Mesothelial cell of epicardium (in vitro differentiated cells): ENCODE measurements at regions not wholly inside any gene's neighbourhood (a gene's known extent, or its start where the extent isn't known, plus 50 kb on each side); places are given as distances from the start of the nearest gene placed in this dataset.

ENCODE experiments used
- DNase-seq, 2 experiments: peaks; one replicate each; pipeline ENCODE4 v3.0.0; 2021; ENCODE audit warnings: low spot score in 2 of 2; ENCODE audit not compliant: unreplicated experiment in 2 of 2
- H3K27ac Mint-ChIP-seq: 2 replicates; pipeline ENCODE4 v1.8.0; 2021; ENCODE audit warnings: mixed read lengths
- H3K27me3 Mint-ChIP-seq: 2 replicates; pipeline ENCODE4 v1.8.0; 2021; ENCODE audit warnings: low read depth, mixed read lengths
- H3K36me3 Mint-ChIP-seq: 2 replicates; pipeline ENCODE4 v1.8.0; 2021; ENCODE audit warnings: mixed read lengths
- H3K4me1 Mint-ChIP-seq: 2 replicates; pipeline ENCODE4 v1.8.0; 2021; ENCODE audit warnings: mixed read lengths
- H3K4me3 Mint-ChIP-seq: 2 replicates; pipeline ENCODE4 v1.8.0; 2021; ENCODE audit warnings: mild to moderate bottlenecking, moderate library complexity, mixed read lengths
- H3K9me3 Mint-ChIP-seq: 2 replicates; pipeline ENCODE4 v1.8.0; 2021; ENCODE audit warnings: mixed read lengths
- TF ChIP-seq, protein P1 (sequence below): fragments of 200-600 bp; sonication (generic); IDR thresholded peaks from one replicate; pipeline ENCODE4 v1.5.0; 2021; ENCODE audit warnings: antibody characterized with exemption; ENCODE audit not compliant: unreplicated experiment

DNA sequence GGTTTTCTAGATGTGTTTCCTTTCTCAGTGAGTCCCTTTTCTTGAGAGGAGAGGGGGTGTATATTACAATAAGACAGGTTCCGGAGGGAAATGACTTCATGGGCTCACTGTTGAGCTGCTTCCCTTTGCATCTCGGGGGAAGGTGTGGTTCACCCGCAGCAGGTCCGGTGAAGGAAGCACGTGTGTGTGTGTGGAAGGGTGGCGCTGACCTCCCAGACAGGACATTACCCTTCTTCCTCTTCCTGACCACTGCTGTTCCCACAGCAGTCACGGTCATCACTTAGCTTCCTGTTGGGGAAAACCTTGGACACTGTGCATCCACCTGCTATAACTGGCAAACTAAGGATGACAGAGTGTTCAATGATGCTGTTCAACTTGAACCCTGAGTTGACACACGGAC is 83.6 kb downstream of the PLEKHG1 start:
- Mint-ChIP-seq H3K4me3 (no peak overlapping the region), H3K27ac (no peak overlapping the region), H3K9me3 (no peaks in the 10 kb centered on the region), H3K36me3 (peaks cover 2% of the 10 kb centered on the region), H3K27me3 (no peaks in the 10 kb centered on the region), H3K4me1 (peaks cover 34% of the 10 kb centered on the region)
- TF ChIP-seq, protein P1, sequence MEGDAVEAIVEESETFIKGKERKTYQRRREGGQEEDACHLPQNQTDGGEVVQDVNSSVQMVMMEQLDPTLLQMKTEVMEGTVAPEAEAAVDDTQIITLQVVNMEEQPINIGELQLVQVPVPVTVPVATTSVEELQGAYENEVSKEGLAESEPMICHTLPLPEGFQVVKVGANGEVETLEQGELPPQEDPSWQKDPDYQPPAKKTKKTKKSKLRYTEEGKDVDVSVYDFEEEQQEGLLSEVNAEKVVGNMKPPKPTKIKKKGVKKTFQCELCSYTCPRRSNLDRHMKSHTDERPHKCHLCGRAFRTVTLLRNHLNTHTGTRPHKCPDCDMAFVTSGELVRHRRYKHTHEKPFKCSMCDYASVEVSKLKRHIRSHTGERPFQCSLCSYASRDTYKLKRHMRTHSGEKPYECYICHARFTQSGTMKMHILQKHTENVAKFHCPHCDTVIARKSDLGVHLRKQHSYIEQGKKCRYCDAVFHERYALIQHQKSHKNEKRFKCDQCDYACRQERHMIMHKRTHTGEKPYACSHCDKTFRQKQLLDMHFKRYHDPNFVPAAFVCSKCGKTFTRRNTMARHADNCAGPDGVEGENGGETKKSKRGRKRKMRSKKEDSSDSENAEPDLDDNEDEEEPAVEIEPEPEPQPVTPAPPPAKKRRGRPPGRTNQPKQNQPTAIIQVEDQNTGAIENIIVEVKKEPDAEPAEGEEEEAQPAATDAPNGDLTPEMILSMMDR = no peak
- no peak for DNase-seq

- H3K36me3 Mint-ChIP-seq = peaks cover 2% of the 10 kb centered on the region
- TF ChIP-seq, protein P1 = no peak
- H3K9me3 Mint-ChIP-seq = no peaks in the 10 kb centered on the region
- peaks cover 41% of the 10 kb centered on the region for H3K4me1 Mint-ChIP-seq
- no peak overlapping the region for H3K27ac Mint-ChIP-seq
- H3K4me3 Mint-ChIP-seq = no peak overlapping the region
- no peak for DNase-seq
- no peaks in the 10 kb centered on the region for H3K27me3 Mint-ChIP-seq
Measured at GRCh38 chr6:150684161-150684560, 84.5 kb downstream of the PLEKHG1 start.

DNA sequence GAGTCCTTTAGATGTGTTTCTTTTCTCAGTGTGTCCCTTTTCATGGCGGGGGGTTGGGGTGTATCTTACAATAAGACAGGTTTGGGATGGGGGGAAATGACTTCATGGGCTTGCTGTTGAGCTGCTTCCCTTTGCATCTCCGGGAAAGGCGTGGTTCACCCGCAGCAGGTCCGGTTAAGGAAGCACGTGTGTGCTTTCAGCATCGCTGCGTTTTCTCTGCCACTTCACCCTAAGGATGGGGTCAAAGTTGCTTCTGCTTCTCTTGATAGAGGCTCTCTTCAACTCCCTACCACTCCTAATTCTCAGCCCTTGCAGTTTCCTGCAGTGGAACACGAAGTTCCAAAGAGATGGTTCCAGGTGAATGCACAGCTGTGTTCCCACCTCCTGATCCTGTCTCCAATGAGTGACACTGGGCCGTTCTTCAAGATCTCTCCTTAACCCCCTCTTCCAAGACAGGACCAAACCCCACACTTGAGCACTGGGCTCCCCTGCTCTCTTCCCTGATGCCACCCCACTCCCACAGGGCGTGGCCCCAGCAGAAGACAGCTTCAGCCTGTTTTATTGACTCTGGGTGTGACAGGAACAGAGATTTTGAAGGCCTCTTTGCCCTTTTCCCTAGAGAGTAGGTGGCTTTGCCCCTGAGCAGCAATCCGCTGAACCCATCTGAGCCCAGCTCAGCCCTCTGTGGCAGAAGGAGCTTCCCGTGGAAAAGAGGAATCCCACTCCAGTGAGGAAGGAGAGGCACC is 85.2 kb downstream of the PLEKHG1 start:
- no peak overlapping the region for H3K27ac Mint-ChIP-seq
- peaks cover 2% of the 10 kb centered on the region for H3K36me3 Mint-ChIP-seq
- H3K4me3 Mint-ChIP-seq = no peak overlapping the region
- peaks cover 41% of the 10 kb centered on the region for H3K4me1 Mint-ChIP-seq
- DNase-seq = no peak
- H3K9me3 Mint-ChIP-seq = no peaks in the 10 kb centered on the region
- H3K27me3 Mint-ChIP-seq = no peaks in the 10 kb centered on the region
- TF ChIP-seq, protein P1 = no peak

DNA sequence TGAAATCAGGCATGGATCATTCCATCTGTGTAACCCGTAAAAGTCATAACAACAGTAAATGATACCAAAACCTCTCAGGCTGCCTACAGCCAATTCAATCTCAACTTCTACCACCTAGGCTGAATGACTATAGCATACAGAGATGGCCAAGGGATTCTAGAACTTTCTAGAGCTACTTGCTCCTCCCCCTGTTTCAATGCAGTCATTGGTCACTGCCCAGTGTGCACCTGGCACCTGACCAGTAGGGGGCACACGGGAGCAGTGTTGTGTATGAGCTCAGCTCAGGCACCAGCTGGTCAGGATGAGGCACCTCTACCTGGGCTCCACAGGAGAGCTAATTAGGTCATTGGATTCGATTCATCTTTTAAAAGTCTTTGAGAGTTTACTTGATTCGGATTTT is 86.2 kb downstream of the PLEKHG1 start:
- Mint-ChIP-seq H3K36me3 (peaks cover 2% of the 10 kb centered on the region), H3K4me1 (peaks cover 43% of the 10 kb centered on the region), H3K27ac (peak overlapping the region; percentile 67), H3K4me3 (no peak overlapping the region), H3K9me3 (no peaks in the 10 kb centered on the region), H3K27me3 (no peaks in the 10 kb centered on the region)
- TF ChIP-seq, protein P1 = peak; percentile 74
- no peak for DNase-seq

DNA sequence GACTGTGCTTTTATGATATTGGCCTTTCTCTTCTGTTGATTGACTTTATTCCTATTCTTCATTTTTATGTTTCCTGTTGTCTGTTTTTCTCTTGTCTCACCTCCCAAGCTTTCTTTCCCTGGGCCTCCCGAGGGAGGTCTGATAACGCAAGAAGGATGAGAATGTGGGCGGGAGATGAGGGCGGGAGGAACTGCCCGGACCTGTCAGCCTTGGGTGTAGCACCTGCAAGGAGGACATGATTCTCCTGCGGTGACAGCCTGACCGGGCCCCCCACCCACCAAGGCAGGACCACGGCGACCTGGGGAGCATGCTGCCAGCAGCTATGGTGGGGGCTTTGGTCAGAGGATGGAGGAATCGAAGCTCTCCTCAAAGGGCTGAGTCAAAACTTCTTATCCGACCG is 86.9 kb downstream of the PLEKHG1 start:
- Mint-ChIP-seq H3K9me3 (no peaks in the 10 kb centered on the region), H3K4me3 (peak overlapping the region; percentile 25), H3K36me3 (peaks cover 2% of the 10 kb centered on the region), H3K4me1 (peaks cover 48% of the 10 kb centered on the region), H3K27me3 (no peaks in the 10 kb centered on the region), H3K27ac (peak overlapping the region; percentile 85)
- DNase-seq = no peak
- TF ChIP-seq, protein P1 = no peak
